Limb (tissue), 2 donors: ENCODE measurements at regions not wholly inside any gene's neighbourhood (a gene's known extent, or its start where the extent isn't known, plus 50 kb on each side); places are given as distances from the start of the nearest gene placed in this dataset.
"Not testable (repeated sequence)": the region's sequence is repeated elsewhere in the genome, so short reads cannot be mapped to it uniquely, and the experiment has no call there.

ENCODE experiments used
- DNase-seq, 2 donors: peaks; one replicate each; pipeline ENCODE4 v3.0.0-alpha.2; 2016; ENCODE audit errors: extremely low spot score in 2 of 2

DNA sequence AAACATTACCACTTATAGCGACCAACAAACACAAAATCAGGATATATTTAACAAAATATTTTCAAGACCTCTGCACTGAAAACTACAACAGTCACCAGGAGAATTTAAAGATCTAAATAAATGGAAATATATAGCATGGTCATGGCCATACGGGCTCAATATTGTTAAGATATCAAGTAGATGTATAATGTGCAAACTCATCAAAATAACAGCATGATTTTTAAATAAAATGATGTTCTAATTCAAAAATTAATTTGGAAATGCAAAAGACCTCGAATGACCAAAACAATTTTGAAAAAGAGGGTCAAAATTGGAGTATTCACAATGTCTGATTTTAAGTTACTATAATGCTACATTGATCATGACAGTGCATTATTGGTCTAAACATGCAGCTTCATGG is 159.1 kb upstream of the NDN start:
- no peak for DNase-seq

DNA sequence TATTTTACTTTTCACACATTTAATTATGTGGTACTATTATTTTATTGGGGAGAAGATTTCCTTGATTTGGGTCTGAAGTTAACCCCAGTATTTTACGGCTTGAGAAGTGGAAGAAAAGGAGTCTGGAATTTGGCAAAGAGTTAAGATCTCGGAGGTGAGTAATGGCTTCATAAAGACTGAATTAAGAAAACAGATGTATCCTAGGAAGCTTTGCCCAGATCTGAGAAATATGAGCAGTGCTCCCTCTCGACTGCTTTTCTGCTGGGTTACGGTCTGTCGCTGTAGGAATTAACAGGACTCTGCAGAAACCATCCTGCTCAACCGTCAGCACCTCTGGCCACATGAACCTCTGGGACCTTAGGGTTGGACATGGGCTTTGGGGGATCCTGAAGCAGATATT is 163.6 kb upstream of the NDN start:
- no peak for DNase-seq

DNA sequence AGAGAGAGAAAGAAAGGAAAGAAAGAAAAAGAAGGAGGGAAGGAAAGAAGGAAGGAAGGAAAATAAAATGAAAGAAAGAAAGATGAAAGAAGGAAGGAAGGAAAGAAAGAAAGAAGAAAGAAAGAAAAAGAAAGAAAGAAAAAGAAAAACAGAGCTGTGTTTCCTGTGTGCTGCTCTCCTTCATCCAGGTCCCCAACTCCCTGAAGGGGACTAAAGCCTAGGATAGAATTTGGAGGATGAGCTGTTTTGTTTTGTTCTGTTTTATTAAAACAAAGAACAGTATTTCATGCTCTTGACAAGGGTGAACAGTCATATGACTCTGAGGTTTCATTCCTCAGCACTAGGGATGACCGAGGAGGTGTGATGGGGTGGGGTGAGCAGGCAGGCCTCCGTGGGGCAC is 164.8 kb upstream of the NDN start:
- DNase-seq = no peak

DNA sequence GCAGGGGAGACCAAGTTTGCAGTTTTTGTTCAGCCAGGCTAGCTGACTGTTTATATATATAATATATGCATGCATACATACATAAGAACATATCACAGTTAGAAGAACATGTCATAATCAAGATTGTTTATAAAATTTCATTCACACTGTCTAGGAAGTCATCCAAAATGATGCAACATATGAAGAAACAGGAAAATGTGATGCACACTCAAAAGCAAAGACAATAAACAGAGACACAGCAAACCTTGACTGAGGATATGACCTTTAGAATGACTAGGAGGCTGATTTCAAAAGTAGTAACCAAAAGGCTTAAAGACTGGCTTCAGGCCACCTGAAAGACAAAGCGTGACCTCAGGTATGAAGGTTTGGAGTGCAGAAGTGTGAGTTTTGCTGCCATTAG is 166.2 kb upstream of the NDN start:
- DNase-seq = no peak

DNA sequence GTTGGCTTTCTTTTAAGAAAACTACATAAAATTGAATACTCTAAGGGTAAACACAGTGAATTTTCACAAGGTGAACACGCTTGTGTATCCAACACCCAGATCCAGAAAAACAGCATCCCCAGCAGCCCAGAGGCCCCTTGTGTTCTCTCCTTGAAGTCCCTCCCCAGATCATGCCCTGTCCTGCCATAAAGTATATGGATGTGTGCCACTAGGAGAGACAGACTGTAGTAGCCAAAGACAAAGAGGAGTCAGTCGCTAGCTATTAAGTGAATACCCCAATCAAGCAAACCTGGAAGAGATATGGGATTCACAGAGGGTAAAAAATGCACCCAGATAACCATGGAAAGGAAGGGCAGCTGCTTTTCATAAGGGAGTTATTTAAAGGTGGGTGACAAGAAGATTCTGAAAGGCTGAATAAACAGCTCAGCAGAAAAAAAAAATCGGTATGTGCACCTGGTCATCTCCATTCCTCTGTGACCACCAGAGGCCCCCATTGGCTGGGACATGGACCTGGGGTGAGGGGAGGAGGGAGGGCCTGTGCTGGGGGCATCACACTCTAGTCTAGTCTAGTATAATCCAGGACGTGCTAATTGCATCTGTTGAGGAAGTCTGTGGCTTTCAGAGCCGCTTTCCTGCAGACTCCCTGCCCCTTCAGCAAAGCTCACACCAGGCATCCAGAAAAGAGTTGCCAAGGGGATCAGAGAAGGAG is 167.3 kb upstream of the NDN start:
- peak in 1 of 2 donors; percentile 30 for DNase-seq

DNA sequence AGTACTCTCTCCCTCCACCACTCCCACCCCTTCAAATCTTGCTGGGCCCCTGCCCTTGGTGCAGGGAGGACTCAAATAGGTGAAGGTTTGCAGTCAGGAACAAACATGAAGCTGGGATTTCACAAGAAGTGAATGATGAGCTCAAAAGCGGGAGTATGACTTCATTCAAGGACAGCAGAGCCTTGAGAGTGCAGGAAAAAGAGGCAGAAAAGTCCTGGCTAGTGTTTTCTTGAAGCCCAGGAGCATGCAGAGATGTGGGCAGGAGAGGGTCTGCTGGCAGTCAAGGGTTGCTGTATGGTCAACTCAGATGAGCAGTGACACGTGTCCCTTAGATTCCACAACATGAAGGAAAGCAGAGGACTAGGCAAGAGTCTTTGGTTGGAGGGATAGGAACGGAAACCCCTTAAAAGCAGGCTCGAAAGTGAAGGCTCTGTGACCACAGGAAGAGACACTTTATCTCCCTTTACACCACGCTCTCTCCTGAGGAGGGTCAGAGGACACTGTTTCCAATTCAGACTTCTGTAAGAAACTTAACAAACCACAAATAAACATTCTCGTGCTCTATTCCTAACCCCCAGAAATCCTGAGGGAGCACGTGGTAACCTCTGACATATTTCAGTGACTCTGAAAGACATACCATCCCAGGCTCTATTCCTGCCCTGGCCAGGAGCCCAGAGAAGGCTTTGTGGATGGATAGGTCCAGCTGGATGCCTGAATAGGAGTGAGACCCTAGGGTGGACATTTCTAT is 168.0 kb upstream of the NDN start:
- DNase-seq = no peak

DNA sequence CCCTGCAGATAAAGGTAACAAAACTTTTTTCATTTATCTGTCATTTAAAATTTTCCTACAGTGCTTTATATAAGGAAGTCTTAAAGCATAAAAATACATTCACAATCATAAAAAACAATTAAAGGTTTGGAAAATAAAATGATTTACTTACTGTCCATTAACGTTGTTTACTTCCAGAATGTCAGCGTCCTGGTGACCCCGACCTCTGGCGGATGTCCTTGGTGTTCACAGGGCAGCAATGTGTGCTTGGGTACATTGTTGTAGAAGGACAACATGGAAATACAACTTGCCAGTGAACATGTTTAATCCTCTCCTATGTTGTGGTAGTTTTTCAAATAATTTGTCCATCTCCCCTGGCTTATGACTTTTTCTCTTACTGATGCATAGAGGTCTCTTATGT is 168.8 kb upstream of the NDN start:
- no peak for DNase-seq

DNA sequence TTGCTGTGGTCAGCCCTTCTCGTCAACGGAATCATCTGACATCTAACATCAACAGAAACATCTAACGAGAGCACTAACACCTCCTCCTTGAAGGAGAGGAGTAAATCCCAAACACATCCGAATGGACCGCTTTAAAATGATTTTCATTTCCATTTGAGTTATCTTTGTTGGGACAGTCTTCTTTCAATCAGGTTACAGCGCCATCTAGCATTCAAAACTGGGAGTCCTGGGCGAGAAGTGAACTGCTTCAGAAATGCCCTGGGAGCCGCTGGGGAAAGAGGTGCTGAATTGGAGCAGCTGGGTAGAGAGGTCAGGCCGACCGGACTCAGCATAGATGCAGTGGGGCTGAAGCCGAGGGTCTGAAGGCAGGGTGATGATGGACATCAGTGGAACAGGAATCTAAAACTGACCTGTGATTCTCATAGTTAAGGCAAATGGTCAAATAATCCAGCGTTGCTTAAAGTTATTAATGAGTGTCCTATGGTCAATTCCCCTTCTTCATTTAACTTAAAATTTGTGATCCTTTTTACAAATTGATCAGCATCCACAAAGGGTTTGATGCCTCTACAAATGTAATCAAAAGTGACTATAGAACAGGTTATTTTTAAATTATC is 170.0 kb upstream of the NDN start:
- DNase-seq = peak; percentile 55 to 63

DNA sequence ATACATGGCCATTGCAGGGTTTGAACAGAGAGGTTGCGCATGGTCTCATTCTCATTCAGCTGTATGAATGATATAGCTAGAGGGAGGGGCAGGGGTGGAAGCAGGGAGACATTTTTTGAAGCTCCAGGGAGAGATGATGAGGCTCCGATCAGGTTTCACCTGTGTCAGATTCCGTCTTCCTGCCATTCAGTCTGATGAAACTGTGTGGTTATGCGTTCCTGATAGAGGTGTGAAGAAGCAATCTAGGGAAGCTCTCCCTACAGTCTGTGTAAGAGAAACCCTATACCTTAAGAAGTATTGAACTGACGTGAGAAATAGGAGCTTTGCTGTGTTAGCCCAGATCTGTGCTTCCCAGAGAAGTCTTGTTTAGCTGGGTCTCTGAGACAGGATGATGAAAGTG is 171.9 kb upstream of the NDN start:
- DNase-seq = no peak

DNA sequence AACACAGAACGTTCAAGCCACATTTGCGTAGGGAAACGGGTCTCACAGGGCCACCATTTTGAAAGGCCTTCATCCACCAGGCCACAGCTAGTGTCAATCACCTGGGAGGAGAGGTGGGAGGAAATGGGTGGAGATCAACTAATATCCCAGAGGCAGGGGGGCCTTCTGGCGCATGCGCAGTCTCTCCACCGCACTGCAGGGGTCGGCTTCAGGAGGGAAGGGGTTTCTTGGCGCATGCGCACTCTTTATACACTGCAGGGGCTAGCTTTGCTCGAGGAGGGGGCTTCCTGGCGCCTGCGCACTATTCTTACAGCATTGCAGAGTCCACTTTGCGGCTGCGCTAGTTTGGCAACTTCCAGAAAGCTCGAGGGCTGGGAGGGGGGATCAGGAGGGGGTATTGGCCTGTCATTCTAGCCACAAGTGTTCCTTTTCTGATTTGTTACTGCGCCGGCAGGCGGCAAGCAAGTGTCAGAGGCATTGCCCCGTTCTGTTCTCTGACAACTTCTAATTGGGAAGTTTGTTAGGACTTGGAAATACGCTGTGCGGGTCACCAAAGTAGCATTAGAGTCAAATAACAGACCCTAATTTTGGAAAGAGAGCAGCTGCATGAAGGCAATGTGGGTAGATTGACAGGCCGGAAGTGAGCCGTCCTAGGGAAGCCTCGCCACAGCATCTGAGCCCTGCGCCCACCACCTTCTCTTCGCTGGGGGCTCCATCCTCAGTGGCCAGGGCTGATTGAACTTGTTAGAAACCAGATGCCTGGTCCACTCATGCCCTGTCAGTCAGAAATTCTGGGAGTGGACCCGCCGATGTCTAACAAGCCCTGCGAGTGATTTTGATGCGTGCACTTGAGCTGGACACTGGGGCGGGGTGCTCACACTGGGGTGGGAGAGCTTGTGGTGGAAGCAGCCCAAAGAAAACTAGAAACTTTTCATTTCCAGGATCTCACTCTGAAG is 173.5 kb upstream of the NDN start:
- peak in 1 of 2 donors; percentile 80 for DNase-seq

DNA sequence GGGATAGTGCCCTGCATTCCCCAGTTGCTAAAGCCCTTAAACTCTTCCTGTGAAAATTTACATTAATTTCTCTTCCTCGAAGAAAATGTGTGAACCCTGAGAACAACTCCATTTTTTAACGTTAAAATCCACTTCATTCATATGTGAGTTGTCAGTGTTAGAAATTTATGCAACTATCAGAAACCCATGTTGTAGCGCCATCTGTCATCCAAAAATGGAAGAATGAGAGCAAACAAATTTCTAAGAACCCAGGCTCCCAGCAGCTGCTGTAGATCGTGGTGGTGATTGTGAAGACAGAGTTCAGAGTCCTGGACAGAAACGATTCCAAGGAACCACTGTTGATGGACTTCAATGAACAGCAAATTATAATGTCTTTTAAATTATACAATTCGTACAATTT is 179.7 kb upstream of the NDN start:
- DNase-seq = no peak

DNA sequence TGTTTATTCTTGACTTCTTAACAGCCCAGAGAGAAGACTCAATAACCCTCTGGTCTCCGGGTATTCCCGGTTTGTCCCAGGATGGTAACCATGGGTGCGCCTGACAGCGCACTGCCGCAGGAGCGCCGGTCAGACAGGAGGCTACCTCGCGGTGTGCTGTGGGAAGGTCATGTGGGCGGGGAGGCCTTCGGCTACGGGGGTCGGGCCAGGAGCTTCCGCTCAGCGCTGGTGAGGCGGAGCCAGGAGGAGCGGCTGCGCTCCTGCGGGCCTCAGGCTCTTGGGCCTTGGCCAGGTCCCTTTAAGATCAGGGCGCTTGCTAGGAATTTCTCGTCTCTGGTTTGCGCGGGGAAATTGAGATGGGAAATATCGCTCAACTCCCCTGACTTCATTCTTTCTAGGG is 182.3 kb upstream of the NDN start:
- DNase-seq = peak; percentile 29 to 53

DNA sequence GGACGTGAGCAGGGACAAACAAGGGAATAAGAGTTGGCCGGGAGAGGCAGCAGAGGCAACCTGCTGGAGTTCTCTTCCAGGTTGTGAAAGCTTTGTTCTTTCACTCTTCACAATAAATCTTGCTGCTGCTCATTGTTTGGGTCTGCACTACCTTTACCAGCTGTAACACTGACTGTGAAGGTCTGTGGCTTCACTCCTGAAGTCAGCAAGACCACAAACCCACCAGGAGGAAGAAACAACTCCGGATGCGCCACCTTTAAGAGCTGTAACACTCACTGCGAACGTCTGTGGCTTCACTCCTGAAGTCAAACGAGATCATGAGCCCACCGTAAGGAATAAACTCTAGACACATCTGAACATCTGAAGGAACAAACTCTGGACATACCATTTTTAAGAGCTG is 186.5 kb upstream of the NDN start:
- DNase-seq = not testable (repeated sequence)

DNA sequence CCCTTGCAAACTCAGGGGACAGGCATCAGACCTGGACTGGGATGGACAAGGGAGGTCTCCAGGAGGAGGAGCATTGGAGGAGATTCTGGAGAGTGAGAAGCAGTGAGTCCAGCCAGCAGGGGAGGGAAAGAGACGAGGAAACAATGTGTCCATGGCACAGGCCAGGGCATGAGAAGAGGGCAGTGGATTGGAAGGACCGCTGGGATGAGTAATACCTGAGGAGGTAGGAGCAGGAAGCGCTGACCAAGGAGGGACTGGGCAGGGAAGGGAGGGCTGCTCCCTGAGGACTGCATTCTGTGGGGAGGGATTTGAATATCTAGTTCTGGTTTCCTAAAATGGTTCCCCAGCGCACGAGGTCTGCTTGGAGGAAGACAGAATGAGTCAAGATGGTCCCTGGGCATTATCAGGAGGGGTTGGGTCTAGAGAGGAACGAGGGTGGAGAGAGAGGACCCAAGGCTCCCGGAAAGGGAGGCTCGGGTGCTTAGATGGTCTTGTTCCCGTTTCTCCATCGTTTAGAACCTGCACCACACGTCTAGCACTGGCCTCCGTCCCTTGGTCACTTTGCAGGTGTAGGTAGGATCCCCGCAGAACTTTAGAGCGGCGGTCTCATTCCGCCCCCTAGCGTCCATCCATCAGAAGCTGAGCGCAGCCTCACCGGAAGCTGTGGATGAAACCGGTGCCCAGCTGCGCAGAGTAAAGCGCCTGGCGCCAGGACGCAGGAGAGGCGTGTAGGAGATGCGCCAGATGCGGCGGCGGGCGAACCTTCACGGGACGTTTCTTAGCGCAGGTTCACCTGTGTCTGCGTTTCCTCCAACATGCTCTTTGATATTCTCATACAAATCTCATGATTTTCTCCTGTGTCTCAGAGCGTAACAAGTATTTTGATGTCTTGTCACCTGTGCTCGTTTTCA is 190.7 kb upstream of the NDN start:
- peak; percentile 26 to 76 for DNase-seq

DNA sequence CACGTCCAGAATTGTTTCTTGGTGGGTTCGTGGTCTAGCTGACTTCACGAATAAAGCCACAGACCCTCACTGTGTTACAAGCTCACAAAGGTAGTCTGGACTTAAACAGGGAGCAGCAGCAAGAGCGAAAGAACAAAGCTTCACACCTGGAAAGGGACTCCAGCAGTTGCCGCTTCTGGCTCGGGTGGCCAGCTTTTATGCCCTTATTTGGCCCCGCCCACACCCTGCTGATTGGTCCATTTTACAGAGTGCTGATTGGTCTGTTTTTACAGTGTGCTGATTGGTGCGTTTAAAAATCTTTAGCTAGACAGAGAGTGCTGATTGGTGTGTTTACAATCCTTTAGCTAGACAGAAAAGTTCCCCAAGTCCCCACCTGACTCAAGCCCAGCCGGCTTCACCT is 194.2 kb upstream of the NDN start:
- DNase-seq = no peak

DNA sequence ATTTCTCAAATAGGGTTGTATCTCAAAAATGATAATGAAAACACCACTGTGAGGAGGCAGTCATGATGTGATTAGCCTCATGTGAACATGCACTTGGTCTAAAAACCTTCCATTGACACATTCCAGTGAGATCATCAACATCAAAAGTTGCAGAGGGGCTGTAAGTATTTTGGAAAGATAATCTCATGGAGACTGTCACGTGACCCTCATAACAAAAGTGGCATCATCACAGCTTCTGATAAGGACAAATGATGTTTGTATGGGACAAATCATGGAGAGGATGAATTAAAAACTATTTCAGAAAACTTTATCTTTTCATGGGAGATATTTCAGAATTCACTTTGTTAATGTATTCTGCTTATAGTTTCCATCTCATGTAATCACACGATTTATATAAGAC is 203.1 kb upstream of the NDN start:
- no peak for DNase-seq

DNA sequence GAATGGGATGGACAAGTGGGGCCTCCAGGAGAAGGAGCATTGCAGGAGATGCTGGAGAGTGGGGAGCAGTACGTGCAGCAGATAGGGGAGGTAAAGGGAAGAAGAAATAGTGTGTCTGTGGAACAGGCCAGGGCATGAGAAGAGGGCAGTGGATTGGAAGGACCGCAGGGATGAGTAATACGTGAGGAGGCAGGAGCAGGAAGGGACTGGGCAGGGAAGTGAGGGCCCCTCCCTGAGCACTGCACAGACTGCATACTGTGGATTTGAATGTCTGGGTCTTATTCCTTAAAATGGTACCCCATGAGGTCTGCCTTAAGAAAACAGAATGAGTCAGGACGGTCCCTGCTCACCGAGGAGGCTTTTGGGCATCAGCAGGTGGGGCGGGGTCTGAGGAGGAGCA is 210.0 kb upstream of the NDN start:
- DNase-seq = no peak

DNA sequence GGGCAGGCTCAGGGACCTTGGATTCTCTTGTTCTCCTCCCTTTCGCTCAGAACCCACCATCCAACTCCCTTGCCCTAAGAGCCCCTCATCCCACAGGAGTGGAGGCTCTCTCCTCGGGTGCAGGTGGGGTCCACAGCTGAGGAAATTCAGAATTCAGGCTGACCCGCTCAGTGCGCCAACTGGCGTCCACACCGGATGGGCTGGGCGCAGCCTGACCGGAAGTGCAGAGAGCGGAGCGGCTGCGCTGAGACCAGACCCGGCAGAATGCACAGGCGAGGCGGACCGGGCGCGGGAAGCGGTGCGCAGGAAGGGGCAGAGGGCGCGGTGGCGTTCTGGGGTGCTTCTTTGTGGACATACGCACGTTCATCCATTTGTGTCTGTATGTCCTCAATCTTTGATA is 210.4 kb upstream of the NDN start:
- peak in 1 of 2 donors; percentile 40 for DNase-seq

DNA sequence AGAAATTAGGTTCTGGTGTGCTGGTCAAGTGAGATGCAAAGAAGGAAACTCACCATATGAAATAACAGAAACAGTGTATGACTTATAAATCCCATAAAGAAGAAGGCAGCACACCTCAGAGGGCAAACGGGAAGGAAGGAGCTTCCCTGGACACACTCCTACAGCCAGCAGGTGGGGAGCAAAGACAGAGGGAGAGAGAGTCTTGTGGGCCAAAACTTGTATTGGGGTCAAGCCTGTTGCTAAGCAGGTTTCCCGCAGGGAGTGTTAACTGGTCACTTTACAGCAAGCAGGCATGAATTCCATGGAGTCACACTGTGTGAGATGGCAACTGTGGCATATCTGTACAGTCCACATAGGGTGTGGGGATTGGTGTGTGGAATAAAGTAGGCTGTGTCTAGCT is 222.9 kb upstream of the NDN start:
- DNase-seq = no peak

DNA sequence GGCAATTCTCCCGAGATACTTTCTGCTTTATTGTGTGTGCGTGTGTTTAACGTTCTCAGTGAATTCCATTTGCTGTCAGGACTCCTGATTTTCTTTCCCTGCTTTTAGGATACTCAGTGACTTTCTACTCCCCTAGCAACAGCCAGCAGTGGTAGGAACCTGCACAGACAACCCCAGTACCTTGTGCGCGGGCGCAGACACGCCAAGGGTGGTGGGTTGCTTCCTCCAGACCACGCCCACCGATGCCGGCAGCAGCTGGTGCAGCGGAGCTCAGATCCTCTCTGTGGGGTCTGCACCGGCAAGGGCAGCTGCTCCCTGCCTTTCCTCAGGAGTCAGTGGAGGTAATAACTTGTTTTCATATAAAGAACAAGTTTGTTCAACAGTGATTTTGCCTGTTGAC is 225.1 kb upstream of the NDN start:
- peak in 1 of 2 donors; percentile 57 for DNase-seq

DNA sequence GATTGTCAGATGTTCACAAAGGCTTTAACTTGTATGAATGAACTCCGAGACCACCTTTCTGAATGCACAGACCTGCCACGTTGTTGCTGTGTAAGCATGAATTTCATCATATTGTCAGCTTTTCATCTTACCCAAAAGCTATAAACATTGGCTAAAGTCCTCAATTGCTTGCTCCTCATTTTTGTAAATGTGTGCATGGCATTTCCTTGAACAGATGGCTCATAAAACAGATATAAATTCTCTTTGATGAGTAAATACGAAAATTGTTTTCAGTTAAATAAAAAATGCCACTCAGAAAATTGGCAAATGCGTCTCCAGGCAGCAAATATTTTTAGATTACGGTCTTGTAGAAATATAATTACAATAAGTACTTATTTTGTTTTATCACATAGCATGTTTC is 226.0 kb upstream of the NDN start:
- DNase-seq = no peak
